Dendritic cell treated with granulocyte-macrophage colony-stimulating factor and Interleukin-4, amounts not matched to agents 40 ng/mL and 50 ng/mL, for 4 days (primary cell): ENCODE measurements at regions not wholly inside any gene's neighbourhood (a gene's known extent, or its start where the extent isn't known, plus 50 kb on each side); places are given as distances from the start of the nearest gene placed in this dataset.

Source experiments
- H3K27ac Mint-ChIP-seq: one replicate; pipeline ENCODE4 v1.8.0; 2022; ENCODE audit warnings: mild to moderate bottlenecking, mixed read lengths
- H3K27me3 Mint-ChIP-seq: one replicate; pipeline ENCODE4 v1.8.0; 2022; ENCODE audit warnings: mild to moderate bottlenecking, mixed read lengths
- H3K36me3 Mint-ChIP-seq: one replicate; pipeline ENCODE4 v1.8.0; 2022; ENCODE audit warnings: low read depth, mixed read lengths
- H3K4me1 Mint-ChIP-seq: one replicate; pipeline ENCODE4 v1.8.0; 2022; ENCODE audit warnings: low read depth, mixed read lengths
- H3K4me3 Mint-ChIP-seq: one replicate; pipeline ENCODE4 v1.8.0; 2022; ENCODE audit warnings: mild to moderate bottlenecking, moderate library complexity, mixed read lengths
- H3K9me3 Mint-ChIP-seq: one replicate; pipeline ENCODE4 v1.8.0; 2022; ENCODE audit warnings: mixed read lengths
- intact Hi-C: fragments of 100-400 bp; cut with micrococcal nuclease; formaldehyde crosslinking; loops from one replicate; pipeline ENCODE4 v1.15.0; 2022

- Mint-ChIP-seq H3K4me3 (no peak overlapping the region), H3K4me1 (no peaks in the 10 kb centered on the region), H3K27ac (no peak overlapping the region), H3K36me3 (no peaks in the 10 kb centered on the region), H3K27me3 (no peaks in the 10 kb centered on the region), H3K9me3 (peaks cover 26% of the 10 kb centered on the region)
- intact Hi-C loops, result no loop called here
Measured at GRCh38 chr2:6499691-6500090, 366.0 kb downstream of the CMPK2 start.

- intact Hi-C loops, result no loop called here
- no peaks in the 10 kb centered on the region for H3K9me3 Mint-ChIP-seq
- no peaks in the 10 kb centered on the region for H3K36me3 Mint-ChIP-seq
- no peak overlapping the region for H3K27ac Mint-ChIP-seq
- no peaks in the 10 kb centered on the region for H3K27me3 Mint-ChIP-seq
- no peak overlapping the region for H3K4me3 Mint-ChIP-seq
- no peaks in the 10 kb centered on the region for H3K4me1 Mint-ChIP-seq
Measured at GRCh38 chr2:6506361-6506794, 359.3 kb downstream of the CMPK2 start.

- Mint-ChIP-seq H3K4me3 (no peak overlapping the region), H3K9me3 (no peaks in the 10 kb centered on the region), H3K27me3 (no peaks in the 10 kb centered on the region), H3K27ac (no peak overlapping the region), H3K36me3 (no peaks in the 10 kb centered on the region), H3K4me1 (no peaks in the 10 kb centered on the region)
- intact Hi-C loops, result no loop called here
Measured at GRCh38 chr2:6506859-6507258, 358.8 kb downstream of the CMPK2 start.

GRCh38 chr2:6510532-6510931, 355.2 kb downstream of the CMPK2 start:
- Mint-ChIP-seq H3K27ac (no peak overlapping the region), H3K36me3 (no peaks in the 10 kb centered on the region), H3K27me3 (no peaks in the 10 kb centered on the region), H3K9me3 (no peaks in the 10 kb centered on the region), H3K4me3 (no peak overlapping the region), H3K4me1 (no peaks in the 10 kb centered on the region)
- intact Hi-C loops, result no loop called here

- no peaks in the 10 kb centered on the region for H3K36me3 Mint-ChIP-seq
- H3K27me3 Mint-ChIP-seq, result no peaks in the 10 kb centered on the region
- H3K9me3 Mint-ChIP-seq, result no peaks in the 10 kb centered on the region
- H3K27ac Mint-ChIP-seq, result no peak overlapping the region
- no peaks in the 10 kb centered on the region for H3K4me1 Mint-ChIP-seq
- intact Hi-C loops, result no loop called here
- H3K4me3 Mint-ChIP-seq, result no peak overlapping the region
Measured at GRCh38 chr2:6512589-6512988, 353.1 kb downstream of the CMPK2 start.

GRCh38 chr2:6516674-6517073, 349.0 kb downstream of the CMPK2 start:
- H3K27ac Mint-ChIP-seq, result no peak overlapping the region
- H3K36me3 Mint-ChIP-seq, result no peaks in the 10 kb centered on the region
- intact Hi-C loops, result no loop called here
- H3K9me3 Mint-ChIP-seq, result no peaks in the 10 kb centered on the region
- no peaks in the 10 kb centered on the region for H3K27me3 Mint-ChIP-seq
- H3K4me1 Mint-ChIP-seq, result no peaks in the 10 kb centered on the region
- H3K4me3 Mint-ChIP-seq, result no peak overlapping the region

- Mint-ChIP-seq H3K27me3 (no peaks in the 10 kb centered on the region), H3K36me3 (no peaks in the 10 kb centered on the region), H3K4me1 (no peaks in the 10 kb centered on the region), H3K4me3 (no peak overlapping the region), H3K9me3 (no peaks in the 10 kb centered on the region), H3K27ac (no peak overlapping the region)
- intact Hi-C loops, result no loop called here
Measured at GRCh38 chr2:6518361-6518760, 347.3 kb downstream of the CMPK2 start.

GRCh38 chr2:6523476-6523875, 342.2 kb downstream of the CMPK2 start:
- no peaks in the 10 kb centered on the region for H3K4me1 Mint-ChIP-seq
- H3K4me3 Mint-ChIP-seq, result no peak overlapping the region
- no peaks in the 10 kb centered on the region for H3K36me3 Mint-ChIP-seq
- H3K27ac Mint-ChIP-seq, result no peak overlapping the region
- intact Hi-C loops, result no loop called here
- H3K27me3 Mint-ChIP-seq, result no peaks in the 10 kb centered on the region
- no peaks in the 10 kb centered on the region for H3K9me3 Mint-ChIP-seq

GRCh38 chr2:6524691-6525474, 340.8 kb downstream of the CMPK2 start:
- Mint-ChIP-seq H3K9me3 (no peaks in the 10 kb centered on the region), H3K4me3 (no peak overlapping the region), H3K27me3 (no peaks in the 10 kb centered on the region), H3K27ac (no peak overlapping the region), H3K36me3 (no peaks in the 10 kb centered on the region), H3K4me1 (no peaks in the 10 kb centered on the region)
- intact Hi-C loops, result no loop called here

GRCh38 chr2:6525475-6525964, 340.2 kb downstream of the CMPK2 start:
- H3K36me3 Mint-ChIP-seq, result no peaks in the 10 kb centered on the region
- H3K9me3 Mint-ChIP-seq, result no peaks in the 10 kb centered on the region
- intact Hi-C loops, result no loop called here
- H3K4me1 Mint-ChIP-seq, result no peaks in the 10 kb centered on the region
- no peaks in the 10 kb centered on the region for H3K27me3 Mint-ChIP-seq
- H3K4me3 Mint-ChIP-seq, result no peak overlapping the region
- no peak overlapping the region for H3K27ac Mint-ChIP-seq

- H3K27ac Mint-ChIP-seq, result no peak overlapping the region
- no peaks in the 10 kb centered on the region for H3K36me3 Mint-ChIP-seq
- H3K4me3 Mint-ChIP-seq, result no peak overlapping the region
- intact Hi-C loops, result no loop called here
- H3K9me3 Mint-ChIP-seq, result no peaks in the 10 kb centered on the region
- H3K4me1 Mint-ChIP-seq, result no peaks in the 10 kb centered on the region
- H3K27me3 Mint-ChIP-seq, result no peaks in the 10 kb centered on the region
Measured at GRCh38 chr2:6526093-6526824, 339.4 kb downstream of the CMPK2 start.

- no peak overlapping the region for H3K4me3 Mint-ChIP-seq
- H3K27ac Mint-ChIP-seq, result no peak overlapping the region
- H3K4me1 Mint-ChIP-seq, result no peaks in the 10 kb centered on the region
- no peaks in the 10 kb centered on the region for H3K9me3 Mint-ChIP-seq
- H3K27me3 Mint-ChIP-seq, result no peaks in the 10 kb centered on the region
- intact Hi-C loops, result no loop called here
- H3K36me3 Mint-ChIP-seq, result no peaks in the 10 kb centered on the region
Measured at GRCh38 chr2:6531304-6531703, 334.4 kb downstream of the CMPK2 start.

GRCh38 chr2:6535572-6535971, 330.1 kb downstream of the CMPK2 start:
- Mint-ChIP-seq H3K9me3 (no peaks in the 10 kb centered on the region), H3K36me3 (no peaks in the 10 kb centered on the region), H3K27ac (no peak overlapping the region), H3K4me1 (no peaks in the 10 kb centered on the region), H3K4me3 (no peak overlapping the region), H3K27me3 (no peaks in the 10 kb centered on the region)
- intact Hi-C loops, result no loop called here

GRCh38 chr2:6538607-6539006, 327.1 kb downstream of the CMPK2 start:
- no peak overlapping the region for H3K27ac Mint-ChIP-seq
- H3K27me3 Mint-ChIP-seq, result no peaks in the 10 kb centered on the region
- H3K9me3 Mint-ChIP-seq, result no peaks in the 10 kb centered on the region
- intact Hi-C loops, result no loop called here
- no peak overlapping the region for H3K4me3 Mint-ChIP-seq
- H3K4me1 Mint-ChIP-seq, result no peaks in the 10 kb centered on the region
- H3K36me3 Mint-ChIP-seq, result no peaks in the 10 kb centered on the region
